ENCODE measurements at regions not wholly inside any gene's neighbourhood (a gene's known extent, or its start where the extent isn't known, plus 50 kb on each side); places are given as distances from the start of the nearest gene placed in this dataset.

GRCh38 chr15:35603856-35604255 is 57.9 kb upstream of the DPH6 start:
- no peak overlapping the region for H3K4me2 ChIP-seq
- TF ChIP-seq HOXA7 (CRISPR knock-in tag; IDR thresholded peaks at IDR 0.05), result no peak
- TF ChIP-seq EHMT2 (IDR thresholded peaks at IDR 0.05; ENCODE audit: low read depth), result no peak
- TF ChIP-seq, protein P1, sequence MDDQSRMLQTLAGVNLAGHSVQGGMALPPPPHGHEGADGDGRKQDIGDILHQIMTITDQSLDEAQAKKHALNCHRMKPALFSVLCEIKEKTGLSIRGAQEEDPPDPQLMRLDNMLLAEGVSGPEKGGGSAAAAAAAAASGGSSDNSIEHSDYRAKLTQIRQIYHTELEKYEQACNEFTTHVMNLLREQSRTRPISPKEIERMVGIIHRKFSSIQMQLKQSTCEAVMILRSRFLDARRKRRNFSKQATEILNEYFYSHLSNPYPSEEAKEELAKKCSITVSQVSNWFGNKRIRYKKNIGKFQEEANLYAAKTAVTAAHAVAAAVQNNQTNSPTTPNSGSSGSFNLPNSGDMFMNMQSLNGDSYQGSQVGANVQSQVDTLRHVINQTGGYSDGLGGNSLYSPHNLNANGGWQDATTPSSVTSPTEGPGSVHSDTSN (IDR thresholded peaks at IDR 0.05), result no peak
- no peak for TF ChIP-seq EP300 (IDR thresholded peaks at IDR 0.05)
- no peak for TF ChIP-seq E2F6 (IDR thresholded peaks at IDR 0.05; ENCODE audit: borderline replicate concordance, low read depth)
- no peak for TF ChIP-seq ZNF302 (CRISPR knock-in tag; IDR thresholded peaks at IDR 0.05)
- TF ChIP-seq MAFK (IDR thresholded peaks at IDR 0.05; ENCODE audit: partially characterized antibody), result no peak
- TF ChIP-seq NFE2L2 (conservative IDR thresholded peaks at IDR 0.05; ENCODE audit: low read length), result no peak
- no peak for TF ChIP-seq CTCF (IDR thresholded peaks at IDR 0.05)
- TF ChIP-seq REST (IDR thresholded peaks at IDR 0.05), result no peak
- TF ChIP-seq KDM5A (IDR thresholded peaks at IDR 0.05), result no peak
- no peak for TF ChIP-seq MAZ (IDR thresholded peaks at IDR 0.05; ENCODE audit: borderline replicate concordance, low read depth, low read length)
- TF ChIP-seq CHD4 (IDR thresholded peaks at IDR 0.05; ENCODE audit: borderline replicate concordance), result no peak
- TF ChIP-seq HOXB13 (CRISPR knock-in tag; IDR thresholded peaks at IDR 0.05; ENCODE audit: low read depth), result no peak
- no peaks in the 10 kb centered on the region for H3K4me1 ChIP-seq
- CTCF ChIA-PET, result no interaction called here
- H3K4me3 ChIP-seq, result no peak overlapping the region
- ATAC-seq, result no peak
- H3K27ac ChIP-seq, result no peak overlapping the region
- H3K9me3 ChIP-seq, result no peaks in the 10 kb centered on the region
- DNase-seq (ENCODE audit: low read depth in 1 of 2, low spot score in 1 of 2), result no peak
- no peak for FAIRE-seq
- POLR2A ChIA-PET, result no interaction called here

GRCh38 chr15:35605764-35606449 is 59.9 kb upstream of the DPH6 start:
- Histone ChIP-seq H3K4me3 (no peak overlapping the region), H3K9me3 (no peaks in the 10 kb centered on the region), H3K27ac (no peak overlapping the region), H3K4me1 (no peaks in the 10 kb centered on the region), H3K4me2 (no peak overlapping the region)
- ChIA-PET POLR2A (no interaction called here), CTCF (no interaction called here)
- ATAC-seq, result no peak
- no peak for DNase-seq (ENCODE audit: low read depth in 1 of 2, low spot score in 1 of 2)
- WGBS (ENCODE audit: missing lambda C conversion rate), result 44% methylated on average over 2 of the region's 2 CpGs
- FAIRE-seq, result no peak
- TF ChIP-seq ZNF302 (CRISPR knock-in tag; IDR thresholded peaks at IDR 0.05), result no peak
- no peak for TF ChIP-seq CHD2 (IDR thresholded peaks at IDR 0.05; ENCODE audit: low read length, partially characterized antibody)
- TF ChIP-seq GATA3 (IDR thresholded peaks at IDR 0.05; ENCODE audit: borderline replicate concordance), result no peak
- no peak for TF ChIP-seq RARB (CRISPR knock-in tag; IDR thresholded peaks at IDR 0.05)
